Ammon's horn (tissue), 1 donor: ENCODE measurements at regions not wholly inside any gene's neighbourhood (a gene's known extent, or its start where the extent isn't known, plus 50 kb on each side); places are given as distances from the start of the nearest gene placed in this dataset.
"Not testable (repeated sequence)": the region's sequence is repeated elsewhere in the genome, so short reads cannot be mapped to it uniquely, and the experiment has no call there.

ENCODE experiments used
- DNase-seq: peaks from one replicate; pipeline ENCODE4 v3.0.0-alpha.2; 2016; ENCODE audit warnings: low spot score

DNA sequence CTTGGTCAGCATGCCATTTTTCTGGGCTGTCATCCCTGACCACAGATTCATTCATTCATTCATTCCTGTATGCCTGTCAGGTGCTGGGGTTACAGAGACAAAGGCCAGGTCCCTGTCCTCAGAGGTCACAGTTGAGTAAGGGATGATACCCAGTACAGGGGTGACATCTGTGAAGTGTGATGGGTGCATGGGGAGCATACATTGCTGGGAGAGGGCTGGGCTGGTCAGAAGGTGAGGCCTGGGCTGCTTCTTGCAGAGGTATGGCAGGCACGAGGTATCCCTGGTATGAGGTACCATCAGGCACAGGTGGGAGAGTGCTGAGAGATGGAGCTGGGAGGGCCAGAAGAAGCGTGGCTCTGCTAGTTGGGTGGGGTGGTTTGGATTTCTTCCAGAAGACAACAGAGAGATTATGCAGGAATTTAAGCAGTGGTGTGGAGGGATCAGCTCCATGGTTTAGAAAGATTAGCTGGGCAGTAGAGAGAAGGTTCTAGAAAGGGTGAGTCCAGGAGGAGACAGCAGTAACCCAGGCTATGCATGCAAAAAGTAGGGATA lies 181.9 kb upstream of the HAAO start:
- no peak for DNase-seq

DNA sequence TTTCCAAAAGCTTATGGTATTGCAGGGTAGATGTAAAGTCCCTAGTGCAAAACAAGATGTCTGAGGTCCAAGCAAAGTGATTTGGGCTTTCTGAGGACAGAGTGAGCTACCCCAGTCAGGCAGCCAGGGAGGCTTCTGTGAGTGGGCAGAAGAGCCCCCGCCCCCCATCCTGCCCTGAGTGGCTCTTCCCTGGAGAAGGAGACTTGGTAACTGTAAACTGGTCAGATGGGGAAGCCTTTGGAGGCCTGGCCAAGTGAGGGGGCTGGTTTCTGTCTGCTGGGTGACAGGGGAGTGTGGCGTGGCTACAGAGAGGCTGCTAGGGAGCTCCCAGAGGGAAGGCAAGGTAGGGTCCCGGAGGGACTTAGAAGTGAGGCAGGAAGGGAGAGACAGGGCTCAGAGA lies 181.3 kb upstream of the HAAO start:
- DNase-seq, result no peak

DNA sequence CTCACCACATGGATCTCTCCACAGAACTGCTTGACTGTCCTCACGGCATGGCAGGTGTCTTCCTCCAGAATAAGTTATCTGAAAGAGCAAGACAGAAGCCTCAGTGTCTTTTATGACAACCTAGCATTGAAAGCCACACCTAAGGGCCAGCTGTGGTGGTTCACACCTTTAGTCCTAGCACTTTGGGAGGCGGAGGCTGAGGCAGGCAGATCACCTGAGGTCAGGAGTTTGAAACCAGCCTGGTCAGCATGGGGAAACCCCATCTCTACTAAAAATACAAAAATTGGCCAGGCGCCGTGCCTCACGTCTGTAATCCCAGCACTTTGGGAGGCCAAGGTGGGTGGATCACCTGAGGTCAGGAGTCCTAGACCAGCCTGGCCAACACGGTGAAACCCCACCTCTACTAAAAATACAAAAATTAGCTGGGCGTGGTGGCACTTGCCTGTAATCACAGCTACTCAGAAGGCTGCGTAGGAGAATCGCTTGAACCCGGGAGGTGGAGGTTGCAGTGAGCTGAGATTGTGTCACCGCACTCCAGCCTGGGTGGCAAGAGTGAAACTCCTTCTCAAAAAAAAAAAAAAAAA lies 180.6 kb upstream of the HAAO start:
- not testable (repeated sequence) for DNase-seq

- DNase-seq, result no peak
Measured at GRCh38 chr2:42971947-42972736, 179.8 kb upstream of the HAAO start.

DNA sequence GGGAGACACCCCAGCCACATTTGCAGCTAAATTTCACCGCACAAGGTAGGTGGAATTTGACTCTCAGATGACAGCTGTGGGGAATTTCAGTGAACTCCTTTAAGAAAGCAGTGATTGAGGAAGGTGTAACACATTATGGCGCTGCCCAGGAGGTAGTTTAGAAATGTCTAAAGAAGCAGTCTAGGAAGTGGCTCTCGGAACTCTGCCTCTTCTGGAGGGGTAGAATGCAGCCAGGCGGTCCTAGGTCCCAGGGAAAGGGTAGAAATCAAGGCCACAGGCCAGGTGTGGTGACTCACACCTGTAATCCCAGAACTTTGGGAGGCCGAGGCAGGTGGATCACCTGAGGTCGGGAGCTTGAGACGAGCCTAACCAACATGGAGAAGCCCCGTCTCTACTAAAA lies 179.0 kb upstream of the HAAO start:
- DNase-seq, result no peak

GRCh38 chr2:42970151-42970550 lies 177.8 kb upstream of the HAAO start:
- DNase-seq, result no peak

DNA sequence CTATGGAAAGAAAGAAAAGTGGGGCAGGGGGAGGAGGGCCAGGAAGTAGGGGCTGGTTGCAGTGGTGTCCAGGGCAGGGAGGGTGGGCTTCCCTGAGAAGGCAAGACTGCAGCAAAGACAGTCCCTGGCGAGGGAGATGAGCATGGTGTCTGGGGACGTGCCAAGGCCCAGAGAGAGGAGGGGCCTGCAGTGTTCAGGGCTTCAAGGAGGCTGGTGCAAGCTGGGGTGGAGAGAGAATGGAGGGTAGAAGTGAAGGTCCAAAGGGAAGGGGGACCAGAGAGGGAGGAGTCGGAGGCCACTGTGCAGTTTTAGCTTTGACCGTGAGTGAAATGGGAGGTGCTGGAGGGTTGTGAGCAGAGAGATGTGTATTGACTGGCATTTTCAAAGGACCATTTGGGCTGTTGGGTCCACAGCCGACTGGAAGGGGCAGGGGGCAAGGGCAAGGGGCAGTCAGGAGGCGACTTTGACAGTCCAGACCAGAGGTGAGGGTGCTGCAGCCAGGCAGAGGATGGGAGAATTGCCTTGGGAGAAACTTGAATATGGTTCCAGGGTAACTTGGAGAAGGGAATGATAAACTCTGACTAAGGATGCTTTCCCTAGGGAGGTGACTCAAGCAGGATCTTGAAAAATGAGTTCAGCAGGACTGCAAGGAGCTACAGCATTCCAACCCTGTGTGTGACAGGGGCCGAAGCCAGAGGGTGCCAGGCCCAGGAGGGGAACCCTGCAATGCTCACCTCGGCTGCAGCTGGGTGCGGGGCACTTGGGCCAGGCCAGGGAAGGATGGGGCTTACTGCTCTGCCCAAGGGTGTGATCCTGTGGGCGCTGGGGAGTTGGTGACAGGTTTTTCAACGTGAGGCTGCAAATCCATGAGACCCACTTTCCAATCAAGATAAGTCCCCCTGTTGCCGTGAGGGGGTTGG lies 177.1 kb upstream of the HAAO start:
- no peak for DNase-seq

GRCh38 chr2:42967959-42968674 lies 175.7 kb upstream of the HAAO start:
- DNase-seq, result no peak

- no peak for DNase-seq
Measured at GRCh38 chr2:42965910-42966309, 173.5 kb upstream of the HAAO start.

DNA sequence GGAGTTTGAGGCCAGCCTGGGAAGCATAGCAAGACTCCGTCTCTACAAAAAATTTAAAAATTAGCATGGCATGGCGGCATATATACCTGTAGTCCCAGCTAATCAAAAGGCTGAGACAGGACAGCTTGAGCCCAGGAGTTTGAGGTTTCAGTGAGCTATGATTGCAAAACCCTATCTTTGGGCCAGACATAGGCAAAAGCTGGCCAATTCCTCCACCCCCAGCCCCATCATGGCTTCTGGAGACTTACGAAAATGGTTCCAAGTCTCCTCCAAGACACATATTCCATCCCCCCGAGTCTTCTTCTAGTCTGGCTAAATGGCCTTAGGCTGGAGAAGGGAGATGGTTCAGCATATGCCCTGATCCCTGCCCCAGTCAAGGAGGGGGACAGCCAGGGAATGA lies 172.8 kb upstream of the HAAO start:
- DNase-seq, result no peak

GRCh38 chr2:42964439-42965083 lies 172.2 kb upstream of the HAAO start:
- DNase-seq, result peak; percentile 64

DNA sequence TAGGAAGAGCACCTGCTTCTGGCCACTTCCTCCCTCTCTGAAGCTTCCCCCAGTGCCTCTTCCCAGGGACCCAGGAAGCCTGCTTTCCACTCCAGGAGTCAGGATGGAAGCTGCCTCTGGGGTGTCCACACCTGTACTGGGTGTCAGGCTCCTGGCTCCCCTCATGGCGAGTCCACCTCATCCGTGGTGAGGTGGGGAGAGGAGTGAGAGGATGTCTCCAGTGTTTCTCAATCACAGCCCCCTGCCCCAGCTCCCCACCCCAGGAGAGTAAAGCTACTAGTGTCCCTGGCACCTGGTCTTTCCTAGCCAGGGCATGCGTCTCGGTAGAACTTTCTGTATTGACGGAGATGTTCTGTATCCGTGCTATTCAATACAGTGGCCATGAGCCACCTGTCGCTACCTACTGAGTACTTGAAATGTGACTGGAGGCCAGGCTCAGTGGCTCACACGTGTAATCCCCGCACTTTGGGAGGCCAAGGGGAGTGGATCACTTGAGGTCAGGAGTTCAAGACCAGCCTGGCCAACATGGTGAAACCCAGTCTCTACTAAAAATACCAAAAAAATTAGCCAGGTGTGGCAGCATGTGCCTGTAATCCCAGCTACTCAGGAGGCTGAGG lies 171.2 kb upstream of the HAAO start:
- no peak for DNase-seq

DNA sequence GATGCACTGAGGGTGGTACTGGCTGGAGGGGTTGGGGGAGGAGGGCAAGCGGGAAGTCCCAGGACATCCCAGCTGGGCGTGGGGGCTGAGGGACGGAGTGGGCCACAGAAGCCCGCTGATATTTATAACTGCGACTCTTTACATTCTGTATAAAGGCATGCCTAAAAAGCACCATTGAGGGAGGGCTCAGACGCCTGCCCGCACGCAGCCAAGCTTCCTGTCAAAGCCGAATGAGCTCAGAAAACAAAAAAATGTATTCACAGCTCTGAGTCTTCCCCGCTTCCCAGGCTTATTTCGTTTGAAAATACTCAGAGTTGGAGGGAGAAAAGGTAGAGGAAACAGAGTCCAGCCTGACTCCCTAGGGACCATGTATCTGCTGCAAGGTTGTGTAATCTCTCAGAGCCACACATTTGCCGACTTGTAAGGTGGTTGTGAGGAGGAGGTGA lies 170.1 kb upstream of the HAAO start:
- DNase-seq, result no peak

- no peak for DNase-seq
Measured at GRCh38 chr2:42961961-42962360, 169.6 kb upstream of the HAAO start.

- peak; percentile 52 for DNase-seq
Measured at GRCh38 chr2:42961385-42961811, 169.0 kb upstream of the HAAO start.

- no peak for DNase-seq
Measured at GRCh38 chr2:42960842-42961180, 168.4 kb upstream of the HAAO start.

GRCh38 chr2:42960002-42960841 lies 167.8 kb upstream of the HAAO start:
- no peak for DNase-seq

GRCh38 chr2:42959234-42960001 lies 167.0 kb upstream of the HAAO start:
- DNase-seq, result no peak

GRCh38 chr2:42958741-42959233 lies 166.4 kb upstream of the HAAO start:
- DNase-seq, result no peak
